GM12892 (cell line): ENCODE measurements at regions not wholly inside any gene's neighbourhood (a gene's known extent, or its start where the extent isn't known, plus 50 kb on each side); places are given as distances from the start of the nearest gene placed in this dataset.

ENCODE experiments used
- POLR2A ChIP-seq: IDR thresholded peaks from 2 replicates; pipeline ENCODE4 v1.6.1; 2011; ENCODE audit warnings: low read depth, low read length, control low read depth
- POLR2AphosphoS5 ChIP-seq: IDR thresholded peaks from 2 replicates; pipeline ENCODE4 v1.6.1; 2011; ENCODE audit warnings: low read depth, low read length, control low read depth
- TAF1 ChIP-seq: IDR thresholded peaks from 2 replicates; pipeline ENCODE4 v1.6.1; 2011; ENCODE audit warnings: low read depth, mild to moderate bottlenecking, control low read depth, low read length, borderline replicate concordance

DNA sequence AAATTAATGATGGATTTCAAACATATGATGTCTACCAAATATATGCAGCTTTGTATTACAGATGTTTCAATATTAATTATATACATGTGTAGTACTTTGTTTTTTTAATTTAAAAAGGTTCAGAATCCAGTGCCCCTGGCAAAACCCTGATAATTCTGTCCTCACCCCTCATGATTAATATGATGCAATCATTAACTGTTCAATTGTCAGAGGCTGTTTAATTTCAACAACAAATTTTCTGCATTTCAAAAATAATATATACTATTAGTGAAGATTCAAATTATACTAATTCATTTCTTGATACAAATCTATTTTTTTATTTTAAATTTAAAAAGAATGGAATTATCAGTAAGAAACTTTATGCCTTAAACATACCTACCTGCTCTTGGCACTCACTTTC is 162.6 kb downstream of the HHIPL2 start:
- no peak for TF ChIP-seq POLR2A
- no peak for TF ChIP-seq POLR2AphosphoS5
- TF ChIP-seq TAF1: no peak
